ENCODE measurements at regions not wholly inside any gene's neighbourhood (a gene's known extent, or its start where the extent isn't known, plus 50 kb on each side); places are given as distances from the start of the nearest gene placed in this dataset.

DNA sequence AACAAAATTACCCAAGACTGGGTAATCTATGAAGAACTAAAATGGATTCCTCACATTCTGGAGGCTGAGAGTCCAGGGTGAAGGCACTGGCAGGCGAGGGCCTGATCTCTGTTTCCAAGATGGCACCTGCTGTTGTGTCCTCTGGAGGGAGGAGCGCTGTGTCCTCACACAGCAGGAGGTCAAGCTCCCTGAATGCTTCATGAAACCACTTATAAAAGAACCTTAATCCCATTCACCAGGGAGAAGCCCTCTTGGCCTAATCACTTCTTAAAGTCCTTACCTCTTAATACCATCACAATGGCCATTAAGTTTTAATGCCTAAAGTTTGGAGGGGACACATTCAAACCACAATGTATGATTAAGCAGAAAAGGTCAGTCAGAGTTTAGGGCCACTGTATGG is 172.4 kb downstream of the EMP1 start:
- ATAC-seq (no peak), DNase-seq (no peak)
- no peak overlapping the region for H3K27ac Mint-ChIP-seq
- H3K27me3 Mint-ChIP-seq: peaks cover 12% of the 10 kb centered on the region
- H3K4me1 Mint-ChIP-seq: no peaks in the 10 kb centered on the region
- no peaks in the 10 kb centered on the region for H3K9me3 Mint-ChIP-seq
- no peak overlapping the region for H3K4me3 Mint-ChIP-seq

DNA sequence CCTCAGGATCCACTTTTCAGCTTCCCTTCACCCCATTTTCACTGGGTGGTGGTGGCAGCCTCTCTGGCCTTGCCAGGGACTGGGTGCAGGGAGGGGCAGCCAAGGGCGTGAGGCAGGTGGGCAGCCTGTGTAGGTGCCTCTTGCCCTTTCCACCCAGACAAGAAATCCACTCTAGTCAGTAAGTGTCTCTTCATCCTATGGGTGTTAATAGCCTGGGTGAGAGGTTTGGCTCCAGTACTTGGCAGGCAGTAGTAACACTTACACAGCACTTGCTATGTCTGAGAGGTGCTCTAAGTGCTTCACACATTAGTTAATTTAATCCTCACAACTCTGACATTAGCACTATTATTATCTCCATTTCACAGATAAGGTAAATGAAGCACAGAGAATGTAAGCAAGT is 171.9 kb downstream of the EMP1 start:
- Mint-ChIP-seq H3K27me3 (peaks cover 12% of the 10 kb centered on the region), H3K27ac (no peak overlapping the region), H3K4me1 (no peaks in the 10 kb centered on the region), H3K9me3 (no peaks in the 10 kb centered on the region), H3K4me3 (no peak overlapping the region)
- no peak for DNase-seq
- no peak for ATAC-seq

DNA sequence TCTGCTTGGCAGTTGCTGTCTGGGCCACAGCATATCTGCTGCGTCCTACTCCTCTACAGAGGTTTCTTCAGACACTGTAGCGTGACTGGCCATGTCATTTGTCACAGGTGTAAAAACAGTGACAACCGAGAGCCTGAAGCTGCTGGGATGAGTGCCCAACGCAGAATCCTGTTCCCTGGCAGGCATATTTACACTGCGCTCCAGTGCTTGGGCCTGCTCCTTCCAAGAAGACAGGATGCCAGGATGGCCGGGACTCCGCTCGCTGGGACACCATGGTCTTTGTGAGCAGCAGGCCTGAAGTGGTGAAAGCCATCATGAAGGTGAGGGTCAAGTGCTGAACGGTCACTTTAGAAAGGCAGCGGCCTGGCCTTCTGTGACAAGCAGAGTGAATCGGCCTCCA is 171.4 kb downstream of the EMP1 start:
- Mint-ChIP-seq H3K27ac (no peak overlapping the region), H3K4me1 (no peaks in the 10 kb centered on the region), H3K9me3 (no peaks in the 10 kb centered on the region), H3K27me3 (peaks cover 13% of the 10 kb centered on the region), H3K4me3 (no peak overlapping the region)
- ATAC-seq (no peak), DNase-seq (no peak)

DNA sequence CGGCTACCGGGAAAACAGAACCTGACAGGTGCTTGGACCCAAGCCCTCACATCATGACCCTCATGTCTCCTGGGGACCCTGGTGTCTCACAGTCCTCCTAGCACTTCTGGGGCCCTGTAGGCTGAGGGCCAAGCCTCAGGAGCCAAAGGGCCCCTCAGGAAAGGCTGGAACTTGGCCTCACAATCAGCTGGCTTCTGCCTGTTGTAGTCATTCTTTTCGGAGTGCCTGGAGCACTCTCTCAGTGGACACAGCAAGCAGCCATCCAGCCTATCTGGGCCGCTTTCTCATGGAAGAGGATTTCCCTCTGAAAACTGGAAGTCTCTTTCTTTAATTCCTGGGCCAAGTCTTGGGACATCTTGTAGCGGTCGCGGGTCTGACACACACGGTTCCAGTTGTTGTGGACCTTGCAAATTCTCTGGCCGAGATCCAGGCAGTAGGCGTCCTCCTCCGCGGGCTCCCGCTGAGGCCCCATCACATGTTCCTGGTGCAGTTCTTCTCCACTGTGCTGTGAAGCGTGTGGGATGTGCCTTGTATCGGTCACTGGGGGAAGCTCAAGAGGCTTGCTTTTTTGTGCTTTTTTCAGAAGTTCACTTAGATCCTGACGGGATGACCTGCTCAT is 169.3 kb downstream of the EMP1 start:
- H3K27me3 Mint-ChIP-seq: peaks cover 17% of the 10 kb centered on the region
- no peaks in the 10 kb centered on the region for H3K9me3 Mint-ChIP-seq
- no peaks in the 10 kb centered on the region for H3K4me1 Mint-ChIP-seq
- H3K27ac Mint-ChIP-seq: no peak overlapping the region
- H3K4me3 Mint-ChIP-seq: no peak overlapping the region
- ATAC-seq: no peak
- no peak for DNase-seq

DNA sequence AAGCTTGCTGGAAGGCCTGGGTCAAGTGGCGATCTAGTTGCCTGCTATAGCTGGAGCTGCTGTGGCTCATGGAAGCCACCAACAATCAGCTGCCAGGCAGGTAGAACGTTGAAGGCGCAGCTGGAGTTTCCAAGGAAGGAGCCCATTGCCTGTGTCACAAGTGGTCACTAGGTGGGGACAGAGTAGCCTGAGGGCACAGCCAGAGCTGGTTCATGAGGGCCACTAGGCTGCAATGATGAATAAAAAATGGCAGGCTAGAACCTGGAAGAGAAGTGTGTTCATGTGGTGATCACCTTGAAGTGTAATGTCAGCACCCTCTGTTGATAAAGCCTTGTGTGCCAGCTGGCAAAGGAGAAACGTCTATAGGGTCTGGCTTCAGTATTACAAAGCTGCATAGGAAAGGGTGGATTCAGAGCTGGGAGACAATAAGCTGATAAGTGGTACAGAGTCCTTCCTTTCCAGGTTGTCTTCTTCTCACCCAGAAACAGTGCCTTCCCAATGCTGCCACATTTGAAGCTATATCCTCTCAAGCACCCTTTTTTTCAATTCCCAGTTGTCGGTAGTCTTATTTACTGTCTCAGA is 165.8 kb downstream of the EMP1 start:
- peaks cover 32% of the 10 kb centered on the region for H3K27me3 Mint-ChIP-seq
- no peak overlapping the region for H3K4me3 Mint-ChIP-seq
- DNase-seq: peak; percentile 38 to 48

DNA sequence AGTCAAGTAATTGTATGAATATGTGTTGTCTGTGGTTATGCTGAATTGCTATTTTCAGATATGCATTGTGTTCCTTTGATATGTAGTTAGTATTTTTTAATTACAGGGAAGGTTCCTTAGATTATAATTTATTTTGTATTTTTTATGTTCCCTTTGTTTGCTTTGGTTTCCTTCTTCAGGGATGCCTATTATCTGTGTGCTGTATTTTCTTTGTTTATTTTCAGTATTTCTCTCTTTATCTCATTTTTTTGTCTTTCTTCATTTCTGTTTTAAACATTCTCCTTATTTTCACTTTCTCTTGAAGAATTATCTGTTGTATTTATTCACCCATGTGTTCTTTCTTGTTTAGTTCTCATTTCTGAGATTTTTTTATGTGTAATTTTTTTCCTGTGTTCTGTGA is 163.1 kb downstream of the EMP1 start:
- no peak overlapping the region for H3K27ac Mint-ChIP-seq
- DNase-seq (no peak), ATAC-seq (no peak)
- no peak overlapping the region for H3K4me3 Mint-ChIP-seq
- no peaks in the 10 kb centered on the region for H3K4me1 Mint-ChIP-seq
- no peaks in the 10 kb centered on the region for H3K9me3 Mint-ChIP-seq
- H3K27me3 Mint-ChIP-seq: peaks cover 40% of the 10 kb centered on the region

More for the DNA sequence above, 165.8 kb downstream of the EMP1 start:
- Mint-ChIP-seq H3K9me3 (no peaks in the 10 kb centered on the region), H3K4me1 (no peaks in the 10 kb centered on the region), H3K27ac (no peak overlapping the region)
- peak; percentile 94 for ATAC-seq

DNA sequence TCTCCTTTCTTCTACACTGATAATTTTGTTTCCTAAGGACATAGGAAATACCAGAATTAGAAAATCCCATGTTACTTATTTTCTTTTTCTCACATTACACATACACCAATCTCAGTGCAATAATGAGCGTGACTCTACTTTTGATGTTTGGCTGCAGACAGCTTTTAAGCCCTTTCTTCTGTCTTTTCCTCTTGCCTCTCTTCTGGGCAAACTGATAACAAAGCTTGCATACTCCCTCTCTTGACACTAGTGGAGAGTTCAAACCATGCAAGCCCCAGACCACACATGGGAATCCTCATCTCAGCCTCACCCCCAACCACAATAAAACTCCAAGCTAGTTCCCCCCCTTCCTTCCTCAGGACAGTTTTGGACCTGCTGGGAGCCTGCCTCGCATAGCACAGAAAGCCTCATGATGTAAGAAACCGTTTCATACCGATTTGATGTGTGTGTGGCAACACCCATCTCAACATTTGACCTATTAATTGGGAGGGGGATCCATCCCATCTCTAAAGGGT is 161.9 kb downstream of the EMP1 start:
- H3K27me3 Mint-ChIP-seq: peaks cover 40% of the 10 kb centered on the region
- H3K4me1 Mint-ChIP-seq: no peaks in the 10 kb centered on the region
- ATAC-seq (no peak), DNase-seq (no peak)
- no peak overlapping the region for H3K27ac Mint-ChIP-seq
- no peaks in the 10 kb centered on the region for H3K9me3 Mint-ChIP-seq
- no peak overlapping the region for H3K4me3 Mint-ChIP-seq

DNA sequence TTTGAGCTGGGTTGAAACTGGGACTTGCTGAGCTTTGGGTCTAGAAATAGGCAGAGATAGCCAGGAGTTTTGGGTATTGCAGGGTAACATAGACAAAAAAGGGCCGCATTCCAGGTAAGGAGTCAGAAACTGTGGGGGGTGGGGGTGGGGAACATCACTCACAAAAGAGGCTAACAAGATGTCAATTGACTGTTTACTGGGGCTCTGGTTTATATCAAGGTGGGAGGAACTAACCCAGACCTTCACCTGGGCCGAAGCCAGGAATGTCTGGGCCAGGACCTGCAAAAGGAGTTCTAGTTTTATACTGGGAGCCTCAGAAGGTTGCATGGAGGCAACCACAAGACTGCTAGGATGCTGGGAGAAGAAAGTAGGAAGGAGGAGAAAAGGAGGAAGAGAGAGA is 154.4 kb downstream of the EMP1 start:
- no peak for ATAC-seq

DNA sequence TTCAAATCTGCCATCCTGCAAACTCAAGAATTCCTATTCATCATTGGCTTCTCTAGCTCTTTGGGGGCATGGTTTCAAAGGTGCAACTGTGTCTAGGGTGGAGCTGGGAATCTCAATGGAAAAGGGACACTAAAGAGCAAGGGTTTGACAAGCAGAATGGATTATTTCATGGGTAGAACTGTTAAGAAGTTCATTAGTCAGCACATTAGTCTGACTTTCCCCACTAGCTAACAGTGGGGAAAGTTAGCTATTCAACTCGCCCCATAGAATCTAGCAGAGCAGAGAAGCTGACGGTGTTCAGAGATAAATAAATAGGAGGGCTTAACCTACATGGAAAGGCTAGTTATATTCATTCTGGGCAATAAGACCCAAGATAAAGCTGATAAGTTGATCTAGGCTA is 153.9 kb downstream of the EMP1 start:
- Mint-ChIP-seq H3K4me1 (peaks cover 8% of the 10 kb centered on the region), H3K9me3 (no peaks in the 10 kb centered on the region), H3K4me3 (no peak overlapping the region), H3K27ac (no peak overlapping the region), H3K27me3 (peaks cover 33% of the 10 kb centered on the region)
- ATAC-seq: no peak
- no peak for DNase-seq

More for the DNA sequence above, 154.4 kb downstream of the EMP1 start:
- no peak for DNase-seq
- H3K9me3 Mint-ChIP-seq: no peaks in the 10 kb centered on the region
- H3K27me3 Mint-ChIP-seq: peaks cover 36% of the 10 kb centered on the region
- H3K4me1 Mint-ChIP-seq: peaks cover 8% of the 10 kb centered on the region
- H3K4me3 Mint-ChIP-seq: no peak overlapping the region
- H3K27ac Mint-ChIP-seq: no peak overlapping the region

DNA sequence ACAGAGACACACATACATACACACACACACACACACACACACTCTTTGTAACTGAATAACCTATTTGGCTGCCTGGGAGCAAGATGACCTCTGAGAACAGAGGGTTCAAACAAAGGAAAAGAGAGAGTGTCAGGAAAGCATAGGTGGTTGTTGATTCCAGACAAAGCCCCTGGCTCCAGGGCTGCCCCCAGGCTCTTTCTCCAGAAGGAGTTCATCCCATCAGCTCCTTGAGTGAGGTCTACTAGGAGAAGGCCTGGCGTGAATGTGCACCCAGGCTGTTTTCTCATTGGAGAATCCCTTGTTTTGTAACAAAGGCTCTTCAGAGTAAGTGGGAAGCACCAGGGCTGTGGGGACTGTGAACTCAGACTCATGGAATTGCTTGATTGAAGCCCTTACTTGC is 151.9 kb downstream of the EMP1 start:
- H3K27me3 Mint-ChIP-seq: peaks cover 33% of the 10 kb centered on the region
- DNase-seq (no peak), ATAC-seq (no peak)
- H3K9me3 Mint-ChIP-seq: no peaks in the 10 kb centered on the region
- H3K4me1 Mint-ChIP-seq: peaks cover 8% of the 10 kb centered on the region
- H3K4me3 Mint-ChIP-seq: no peak overlapping the region
- no peak overlapping the region for H3K27ac Mint-ChIP-seq

DNA sequence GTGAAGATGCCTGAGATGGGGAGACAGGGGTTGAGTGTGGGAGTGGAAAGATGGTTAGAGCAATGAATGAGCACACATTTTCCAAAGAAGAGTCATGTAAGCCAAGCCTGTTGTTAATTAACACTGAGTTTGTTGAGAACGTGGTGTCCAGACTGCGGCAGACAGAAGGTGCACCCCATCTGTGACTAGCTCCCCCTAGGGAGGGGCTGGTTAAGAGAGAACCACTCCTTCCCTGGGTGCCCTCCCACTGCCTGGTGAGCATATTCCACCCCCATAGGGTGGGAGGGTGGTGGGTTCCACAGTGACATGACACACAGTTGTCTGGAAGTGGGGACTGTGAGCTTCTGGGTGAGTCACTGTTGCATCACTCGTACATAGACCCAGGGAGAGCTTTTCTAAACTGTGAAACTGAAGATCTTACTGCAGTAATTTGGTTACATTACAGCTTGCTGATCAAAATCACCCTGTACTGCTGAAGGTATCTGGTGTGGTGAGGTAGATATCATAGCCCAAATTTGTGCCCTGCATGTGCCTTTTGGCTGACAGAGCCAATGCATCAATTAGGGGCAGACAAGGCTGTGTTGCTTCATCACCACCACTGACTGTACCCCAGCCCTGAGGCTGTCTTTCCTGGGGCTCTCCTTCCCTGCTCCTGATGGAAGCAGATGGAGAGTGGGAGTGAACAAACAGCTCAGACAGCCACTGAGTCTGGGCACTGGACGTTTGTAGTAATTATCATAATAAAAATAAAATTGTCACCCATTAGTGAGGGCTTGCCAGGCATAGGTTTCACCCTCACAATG is 150.9 kb downstream of the EMP1 start:
- no peak overlapping the region for H3K4me3 Mint-ChIP-seq
- H3K27me3 Mint-ChIP-seq: peaks cover 35% of the 10 kb centered on the region
- H3K9me3 Mint-ChIP-seq: no peaks in the 10 kb centered on the region
- ATAC-seq: peak; percentile 89
- peak; percentile 39 to 55 for DNase-seq
- peak overlapping the region in 1 of 2 donors; percentile 55 for H3K27ac Mint-ChIP-seq
- H3K4me1 Mint-ChIP-seq: peaks cover 8% of the 10 kb centered on the region

DNA sequence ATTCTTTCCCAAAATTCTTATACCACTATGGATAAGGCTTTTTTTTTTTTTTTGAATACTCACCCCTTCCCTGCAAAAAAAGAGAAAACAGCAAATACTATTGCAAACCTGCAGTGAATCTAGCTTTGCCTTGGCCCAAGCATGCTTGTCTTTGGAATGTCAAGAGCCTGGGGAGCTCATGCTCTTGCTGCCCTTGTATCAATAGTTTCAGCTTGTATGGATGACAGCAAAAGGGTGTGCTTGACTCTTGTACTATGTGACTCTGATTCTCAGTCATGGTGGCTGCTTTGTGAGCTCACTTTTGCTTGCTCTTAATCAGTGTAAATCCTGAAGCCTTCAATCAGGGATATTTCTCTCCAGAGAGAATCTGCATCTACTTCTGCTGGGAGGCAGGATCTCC is 149.2 kb downstream of the EMP1 start:
- DNase-seq: no peak
- no peaks in the 10 kb centered on the region for H3K9me3 Mint-ChIP-seq
- H3K27me3 Mint-ChIP-seq: peaks cover 42% of the 10 kb centered on the region
- no peak overlapping the region for H3K27ac Mint-ChIP-seq
- ATAC-seq: no peak
- peaks cover 8% of the 10 kb centered on the region for H3K4me1 Mint-ChIP-seq
- H3K4me3 Mint-ChIP-seq: no peak overlapping the region

DNA sequence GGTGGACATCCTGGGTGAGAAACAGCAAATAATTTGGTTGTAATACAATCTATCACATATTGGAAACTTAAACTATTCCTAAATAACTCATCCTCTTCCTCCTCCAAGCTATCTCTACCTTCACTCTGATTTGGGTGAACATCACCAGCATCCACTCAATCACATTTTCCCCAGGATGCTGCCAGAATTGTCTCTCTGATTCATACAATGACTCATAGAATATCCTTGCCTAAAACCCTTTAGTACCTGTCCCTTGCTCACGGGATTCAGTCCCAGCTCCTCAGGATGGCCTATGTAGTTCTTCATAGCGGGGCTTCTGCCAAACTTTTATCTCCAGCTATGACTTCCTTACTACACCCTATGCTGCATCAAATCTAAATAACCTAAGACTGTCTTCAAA is 146.8 kb downstream of the EMP1 start:
- Mint-ChIP-seq H3K9me3 (no peaks in the 10 kb centered on the region), H3K27me3 (peaks cover 37% of the 10 kb centered on the region), H3K27ac (peak overlapping the region in 1 of 2 donors; percentile 1), H3K4me3 (no peak overlapping the region), H3K4me1 (peaks cover 8% of the 10 kb centered on the region)
- ATAC-seq (no peak), DNase-seq (no peak)

DNA sequence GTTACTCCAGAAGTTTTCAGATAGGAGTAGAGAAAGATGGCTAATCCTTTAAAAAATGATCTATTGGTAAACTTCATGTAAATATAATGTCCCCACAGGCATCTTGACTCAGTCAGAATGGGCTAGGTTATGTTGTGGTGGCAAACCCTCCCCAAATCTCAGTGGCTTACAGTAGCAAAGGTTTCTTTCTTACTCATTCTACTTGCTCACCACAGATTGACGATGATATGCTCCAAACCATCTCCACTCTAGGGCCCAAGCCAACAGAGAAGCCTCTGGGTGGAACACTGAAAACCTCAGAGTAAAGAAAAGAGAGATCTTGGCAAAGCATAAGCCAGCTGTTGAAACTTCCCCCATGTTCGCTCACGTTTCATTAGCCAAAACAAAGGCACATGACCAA is 146.4 kb downstream of the EMP1 start:
- peak; percentile 9 to 46 for DNase-seq
- Mint-ChIP-seq H3K4me1 (peaks cover 8% of the 10 kb centered on the region), H3K27me3 (peaks cover 37% of the 10 kb centered on the region), H3K27ac (no peak overlapping the region), H3K4me3 (no peak overlapping the region), H3K9me3 (no peaks in the 10 kb centered on the region)
- ATAC-seq: peak; percentile 77

DNA sequence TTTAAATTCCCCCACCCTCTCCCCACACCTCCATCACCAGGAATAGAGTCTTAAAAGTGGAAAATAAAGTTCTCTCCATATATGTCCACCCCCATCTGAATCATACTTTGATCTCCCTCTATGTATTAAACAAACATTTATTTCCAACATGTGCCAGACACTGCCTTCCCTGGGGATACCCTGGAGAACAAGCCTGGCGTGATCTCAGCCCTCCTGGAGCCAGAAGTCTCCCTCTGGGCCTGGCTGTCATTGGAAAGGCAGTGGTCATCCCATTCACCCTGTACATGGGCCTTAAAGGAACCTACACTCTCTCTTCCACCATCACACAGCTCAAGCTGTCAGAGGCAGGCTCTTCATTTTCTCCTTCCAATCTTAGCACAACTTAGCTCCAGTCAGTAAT is 143.6 kb downstream of the EMP1 start:
- DNase-seq: no peak
- no peaks in the 10 kb centered on the region for H3K4me1 Mint-ChIP-seq
- H3K4me3 Mint-ChIP-seq: no peak overlapping the region
- H3K27ac Mint-ChIP-seq: no peak overlapping the region
- no peaks in the 10 kb centered on the region for H3K9me3 Mint-ChIP-seq
- ATAC-seq: no peak
- H3K27me3 Mint-ChIP-seq: peaks cover 31% of the 10 kb centered on the region

DNA sequence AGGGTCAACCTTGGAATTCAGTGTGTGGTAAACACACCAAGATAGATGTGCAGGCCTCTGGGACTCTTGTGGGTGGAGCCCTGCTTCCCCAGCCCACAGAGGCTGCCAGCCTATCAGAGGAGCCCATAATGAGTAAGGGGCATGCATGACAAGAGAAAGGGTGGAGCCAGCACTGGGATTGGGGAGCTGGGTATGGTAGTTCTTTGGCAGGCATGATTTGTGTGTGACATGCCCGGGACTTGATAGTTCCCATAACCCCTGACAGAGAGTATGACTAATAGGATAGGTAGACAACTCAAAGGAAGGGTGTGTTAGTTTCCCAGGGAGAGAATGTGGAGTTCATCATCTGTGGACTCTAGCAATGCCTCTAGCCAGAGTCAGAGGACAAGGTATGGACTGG is 143.0 kb downstream of the EMP1 start:
- no peak overlapping the region for H3K27ac Mint-ChIP-seq
- no peak for DNase-seq

More for the DNA sequence above, 143.0 kb downstream of the EMP1 start:
- Mint-ChIP-seq H3K9me3 (no peaks in the 10 kb centered on the region), H3K27me3 (peaks cover 34% of the 10 kb centered on the region), H3K4me3 (no peak overlapping the region), H3K4me1 (no peaks in the 10 kb centered on the region)
- no peak for ATAC-seq
